ENCODE measurements at regions not wholly inside any gene's neighbourhood (a gene's known extent, or its start where the extent isn't known, plus 50 kb on each side); places are given as distances from the start of the nearest gene placed in this dataset.

DNA sequence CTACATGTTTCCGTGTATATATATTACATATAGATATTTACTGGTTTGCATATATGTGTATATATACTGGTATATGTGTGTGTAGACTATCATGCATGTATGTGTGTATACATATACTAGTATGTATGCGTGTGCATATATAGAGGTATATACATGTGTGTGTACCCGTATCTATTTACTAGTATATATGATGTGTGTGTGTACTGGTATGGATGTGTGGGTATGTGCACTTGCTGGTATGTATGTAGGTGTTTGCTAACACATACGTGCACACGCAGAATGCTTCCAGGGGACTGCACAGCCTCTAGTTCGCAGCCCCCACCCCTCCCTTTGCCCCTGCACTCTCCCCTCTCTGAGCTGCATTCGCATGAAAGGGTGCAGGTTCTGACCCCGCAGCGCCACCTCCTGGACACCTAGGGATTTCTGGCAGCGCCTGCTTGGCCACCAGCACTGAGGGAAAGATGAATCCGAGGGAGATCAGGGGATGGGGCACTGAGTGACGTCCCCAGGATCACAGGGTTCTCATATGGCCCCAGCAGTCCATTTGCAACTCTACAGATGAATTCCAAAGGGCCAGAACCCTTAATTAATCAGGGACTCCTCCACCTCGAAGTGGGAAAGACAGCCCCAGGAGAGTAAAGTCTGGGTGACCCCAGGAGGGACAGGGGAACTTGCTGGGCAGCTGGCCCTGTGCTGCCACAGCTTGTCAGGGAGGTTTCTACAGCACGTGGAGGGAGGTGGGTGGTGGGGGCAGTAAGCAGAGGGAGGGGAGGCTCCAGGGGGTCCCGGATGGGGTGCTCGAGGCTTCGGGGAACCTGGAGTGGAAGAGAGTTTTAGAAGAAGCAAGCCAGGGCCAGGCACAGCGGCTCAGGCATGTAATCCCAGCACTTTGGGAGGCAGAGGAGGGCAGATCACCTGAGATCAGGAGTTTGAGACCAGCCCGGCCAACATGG, 66.8 kb upstream of the ASAP2 start:
- H3K4me1 ChIP-seq (ENCODE audit: control insufficient read depth, insufficient read depth, low read length): no peaks in the 10 kb centered on the region
- no peaks in the 10 kb centered on the region for H4K20me1 ChIP-seq (ENCODE audit: control insufficient read depth, insufficient read depth)
- BruUV-seq (replicated peaks): no TSS peak
- ChIA-PET SMC1A (ENCODE audit: uncharacterized antibody, unreplicated experiment) (interaction anchor here (0.8 to 3.1 kb wide), 6 partner anchors 40 to 659 kb away, joined by 3 to 21 read pairs (median 6); no protein-coding TSS in a partner anchor), RAD21 (ENCODE audit: unreplicated experiment) (interaction anchor here (1.0 to 1.5 kb wide), 6 partner anchors 35 to 446 kb away, joined by 3 to 11 read pairs (median 4); no protein-coding TSS in a partner anchor), POLR2A (interaction anchor here (0.5 kb wide), 1 partner anchor 264 kb away, joined by 7 read pairs; no protein-coding TSS in a partner anchor), CTCF (interaction anchor here (0.6 to 6.7 kb wide), 25 partner anchors 10 to 449 kb away, joined by 3 to 98 read pairs (median 5); no protein-coding TSS in a partner anchor)
- no peak overlapping the region for H3K4me2 ChIP-seq (ENCODE audit: control insufficient read depth, insufficient read depth)
- H3K9me3 ChIP-seq (replicated peaks; ENCODE audit: control insufficient read depth, insufficient read depth, low read length): no peaks in the 10 kb centered on the region
- no peak overlapping the region for H3K27ac ChIP-seq (ENCODE audit: control insufficient read depth, insufficient read depth)
- FAIRE-seq: no peak
- no peaks in the 10 kb centered on the region for H3K36me3 ChIP-seq (ENCODE audit: control insufficient read depth in 2 of 2, insufficient read depth in 2 of 2, low read length in 1 of 2)
- TF ChIP-seq YY1 (IDR thresholded peaks at IDR 0.05; ENCODE audit: low read depth, low read length): peak; percentile 48; the same call in 1 of the 2 replicates
- TF ChIP-seq, protein P1, sequence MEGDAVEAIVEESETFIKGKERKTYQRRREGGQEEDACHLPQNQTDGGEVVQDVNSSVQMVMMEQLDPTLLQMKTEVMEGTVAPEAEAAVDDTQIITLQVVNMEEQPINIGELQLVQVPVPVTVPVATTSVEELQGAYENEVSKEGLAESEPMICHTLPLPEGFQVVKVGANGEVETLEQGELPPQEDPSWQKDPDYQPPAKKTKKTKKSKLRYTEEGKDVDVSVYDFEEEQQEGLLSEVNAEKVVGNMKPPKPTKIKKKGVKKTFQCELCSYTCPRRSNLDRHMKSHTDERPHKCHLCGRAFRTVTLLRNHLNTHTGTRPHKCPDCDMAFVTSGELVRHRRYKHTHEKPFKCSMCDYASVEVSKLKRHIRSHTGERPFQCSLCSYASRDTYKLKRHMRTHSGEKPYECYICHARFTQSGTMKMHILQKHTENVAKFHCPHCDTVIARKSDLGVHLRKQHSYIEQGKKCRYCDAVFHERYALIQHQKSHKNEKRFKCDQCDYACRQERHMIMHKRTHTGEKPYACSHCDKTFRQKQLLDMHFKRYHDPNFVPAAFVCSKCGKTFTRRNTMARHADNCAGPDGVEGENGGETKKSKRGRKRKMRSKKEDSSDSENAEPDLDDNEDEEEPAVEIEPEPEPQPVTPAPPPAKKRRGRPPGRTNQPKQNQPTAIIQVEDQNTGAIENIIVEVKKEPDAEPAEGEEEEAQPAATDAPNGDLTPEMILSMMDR (IDR thresholded peaks at IDR 0.05 in 2 of 3, conservative IDR thresholded peaks at IDR 0.05 in 1 of 3; ENCODE audit: control insufficient read depth in 2 of 3, extremely low read depth in 1 of 3, insufficient read depth in 1 of 3, low read depth in 3 of 3, low read length in 3 of 3): peak; percentile 80 to 90 (median 83)
- peak; percentile 64 for TF ChIP-seq SMC3 (IDR thresholded peaks at IDR 0.05; ENCODE audit: borderline replicate concordance, low read length)
- TF ChIP-seq, protein P2, sequence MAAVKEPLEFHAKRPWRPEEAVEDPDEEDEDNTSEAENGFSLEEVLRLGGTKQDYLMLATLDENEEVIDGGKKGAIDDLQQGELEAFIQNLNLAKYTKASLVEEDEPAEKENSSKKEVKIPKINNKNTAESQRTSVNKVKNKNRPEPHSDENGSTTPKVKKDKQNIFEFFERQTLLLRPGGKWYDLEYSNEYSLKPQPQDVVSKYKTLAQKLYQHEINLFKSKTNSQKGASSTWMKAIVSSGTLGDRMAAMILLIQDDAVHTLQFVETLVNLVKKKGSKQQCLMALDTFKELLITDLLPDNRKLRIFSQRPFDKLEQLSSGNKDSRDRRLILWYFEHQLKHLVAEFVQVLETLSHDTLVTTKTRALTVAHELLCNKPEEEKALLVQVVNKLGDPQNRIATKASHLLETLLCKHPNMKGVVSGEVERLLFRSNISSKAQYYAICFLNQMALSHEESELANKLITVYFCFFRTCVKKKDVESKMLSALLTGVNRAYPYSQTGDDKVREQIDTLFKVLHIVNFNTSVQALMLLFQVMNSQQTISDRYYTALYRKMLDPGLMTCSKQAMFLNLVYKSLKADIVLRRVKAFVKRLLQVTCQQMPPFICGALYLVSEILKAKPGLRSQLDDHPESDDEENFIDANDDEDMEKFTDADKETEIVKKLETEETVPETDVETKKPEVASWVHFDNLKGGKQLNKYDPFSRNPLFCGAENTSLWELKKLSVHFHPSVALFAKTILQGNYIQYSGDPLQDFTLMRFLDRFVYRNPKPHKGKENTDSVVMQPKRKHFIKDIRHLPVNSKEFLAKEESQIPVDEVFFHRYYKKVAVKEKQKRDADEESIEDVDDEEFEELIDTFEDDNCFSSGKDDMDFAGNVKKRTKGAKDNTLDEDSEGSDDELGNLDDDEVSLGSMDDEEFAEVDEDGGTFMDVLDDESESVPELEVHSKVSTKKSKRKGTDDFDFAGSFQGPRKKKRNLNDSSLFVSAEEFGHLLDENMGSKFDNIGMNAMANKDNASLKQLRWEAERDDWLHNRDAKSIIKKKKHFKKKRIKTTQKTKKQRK (IDR thresholded peaks at IDR 0.05; ENCODE audit: low read depth, low read length): no peak
- TF ChIP-seq EZH2 (IDR thresholded peaks at IDR 0.05; ENCODE audit: borderline replicate concordance, control insufficient read depth, low read depth, low read length): no peak
- peak; percentile 77 for TF ChIP-seq RAD21 (IDR thresholded peaks at IDR 0.05; ENCODE audit: insufficient read depth, low read depth, low read length)
- H3K27me3 ChIP-seq (replicated peaks in 1 of 2; ENCODE audit: control insufficient read depth in 2 of 2, insufficient read depth in 2 of 2, low read length in 1 of 2): no peaks in the 10 kb centered on the region; a peak in 1 of 4 replicates
- H3K4me3 ChIP-seq: no peak overlapping the region
- 18% methylated on average over 13 of the region's 19 CpGs for WGBS (ENCODE audit: insufficient coverage, insufficient replicate concordance, low lambda C conversion rate, missing lambda C conversion rate)
- ATAC-seq: peak; percentile 80
- no peak overlapping the region for H2AFZ ChIP-seq (ENCODE audit: control insufficient read depth, low read depth, low read length)
- H3K9ac ChIP-seq (ENCODE audit: control insufficient read depth, insufficient read depth, low read length): no peak overlapping the region
- intact Hi-C loops (cut with micrococcal nuclease; ENCODE audit: unreplicated experiment) (loop anchor here (1.0 to 10.0 kb wide), 4 partner anchors 39 to 266 kb away; partner anchors contain the start of gene ASAP2), in situ Hi-C loops (cut with MboI) (loop anchor here (5.0 kb wide), 2 partner anchors 233 to 267 kb away; no protein-coding TSS in a partner anchor)
- no peak for DNase-seq (ENCODE audit: low read depth, low spot score)
- H3K79me2 ChIP-seq (ENCODE audit: control insufficient read depth, insufficient read depth, low read length): no peaks in the 10 kb centered on the region
